IMR-90 (cell line): ENCODE measurements at regions not wholly inside any gene's neighbourhood (a gene's known extent, or its start where the extent isn't known, plus 50 kb on each side); places are given as distances from the start of the nearest gene placed in this dataset.

Experiments
- ATAC-seq: fragments of 200-7000 bp; cut with Tn5 transposase; 2 replicates; pipeline ENCODE4 v1.9.1; 2020; ENCODE audit warnings: low read depth, mild to moderate bottlenecking, moderate library complexity
- BruUV-seq: library from RNA; stranded (reverse); fragments of 400-500 nt; replicated peaks from 2 replicates; lab custom pipeline; 2021; lab: Mats Ljungman, UMichigan
- CTCF ChIA-PET: fragments of 300-600 bp; formaldehyde crosslinking; extraction: SDS; loops from one replicate; lab custom pipeline; 2021; ENCODE audit warnings: antibody characterized with exemption; lab: Yijun Ruan, JAX
- POLR2A ChIA-PET: fragments of 300-600 bp; sonication (Branson Sonifier 250); formaldehyde crosslinking; loops from one replicate; lab custom pipeline; 2022; ENCODE audit warnings: antibody characterized with exemption; ENCODE audit not compliant: unreplicated experiment; lab: Charles Lee
- DNase-seq: peaks from one replicate; pipeline ENCODE4 v3.0.0; 2013
- H2AFZ ChIP-seq: replicated peaks from 2 replicates; pipeline ENCODE3; 2013; ENCODE audit warnings: low read length, mild to moderate bottlenecking; ENCODE audit not compliant: poor library complexity
- H2AK5ac ChIP-seq: 2 replicates; pipeline ENCODE4 v1.6.1; 2013; ENCODE audit warnings: low read depth, low read length, inconsistent platforms
- H2AK9ac ChIP-seq: replicated peaks from 2 replicates; pipeline ENCODE3; 2013; ENCODE audit warnings: mild to moderate bottlenecking, low read depth, low read length, moderate library complexity; ENCODE audit not compliant: poor library complexity
- H2BK120ac ChIP-seq: 2 replicates; pipeline ENCODE4 v1.6.1; 2013; ENCODE audit warnings: low read depth, low read length, inconsistent platforms
- H2BK15ac ChIP-seq: 3 replicates; pipeline ENCODE4 v1.6.1; 2013; ENCODE audit warnings: low read depth, low read length, inconsistent platforms
- H2BK20ac ChIP-seq: 2 replicates; pipeline ENCODE4 v1.6.1; 2013; ENCODE audit warnings: low read depth, mild to moderate bottlenecking, inconsistent platforms, low read length, moderate library complexity
- H2BK5ac ChIP-seq: 2 replicates; pipeline ENCODE4 v1.6.1; 2013; ENCODE audit warnings: mild to moderate bottlenecking, low read depth, low read length, inconsistent platforms; ENCODE audit not compliant: poor library complexity, severe bottlenecking
- H3K14ac ChIP-seq: replicated peaks from 2 replicates; pipeline ENCODE4 v1.6.1; 2013; ENCODE audit warnings: low read depth, low read length, inconsistent platforms
- H3K18ac ChIP-seq: 2 replicates; pipeline ENCODE4 v1.6.1; 2013; ENCODE audit warnings: low read depth, low read length, control low read depth
- H3K23ac ChIP-seq: 2 replicates; pipeline ENCODE4 v1.6.1; 2013; ENCODE audit warnings: low read depth, low read length, inconsistent platforms
- H3K27ac ChIP-seq: 2 replicates; pipeline ENCODE4 v1.5.1; 2013; ENCODE audit warnings: mild to moderate bottlenecking, control low read depth, low read length; ENCODE audit not compliant: insufficient read depth
- H3K27me3 ChIP-seq: 2 replicates; pipeline ENCODE4 v1.6.1; 2013; ENCODE audit warnings: low read length; ENCODE audit not compliant: control insufficient read depth, insufficient read depth
- H3K36me3 ChIP-seq: 2 replicates; pipeline ENCODE4 v1.6.1; 2013; ENCODE audit warnings: low read length, mixed read lengths; ENCODE audit not compliant: control insufficient read depth, insufficient read depth
- H3K4ac ChIP-seq: 2 replicates; pipeline ENCODE4 v1.6.1; 2013; ENCODE audit warnings: low read depth, low read length, inconsistent platforms
- H3K4me1 ChIP-seq: 2 replicates; pipeline ENCODE4 v1.6.1; 2013; ENCODE audit warnings: low read length, mixed read lengths; ENCODE audit not compliant: control insufficient read depth, insufficient read depth
- H3K4me2 ChIP-seq: 2 replicates; pipeline ENCODE4 v1.6.1; 2013; ENCODE audit warnings: low read depth, mild to moderate bottlenecking, control low read depth, low read length, moderate library complexity
- H3K4me3 ChIP-seq: 2 replicates; pipeline ENCODE4 v1.5.1; 2013; ENCODE audit warnings: low read depth, mild to moderate bottlenecking, control low read depth, low read length, moderate library complexity; ENCODE audit not compliant: insufficient read depth
- H3K56ac ChIP-seq: 2 replicates; pipeline ENCODE4 v1.6.1; 2013; ENCODE audit warnings: low read length, inconsistent platforms; ENCODE audit not compliant: insufficient read depth; ENCODE audit errors: extremely low read depth
- H3K79me1 ChIP-seq, 2 experiments: 2 replicates each; pipeline ENCODE4 v1.6.1; 2013; ENCODE audit warnings: low read length in 2 of 2, inconsistent platforms in 1 of 2, low read depth in 1 of 2
- H3K9ac ChIP-seq: 2 replicates; pipeline ENCODE4 v1.6.1; 2013; ENCODE audit warnings: low read depth, low read length, control low read depth
- H3K9me1 ChIP-seq: 2 replicates; pipeline ENCODE4 v1.6.1; 2013; ENCODE audit warnings: low read length, inconsistent platforms; ENCODE audit not compliant: insufficient read depth
- H3K9me3 ChIP-seq: 2 replicates; pipeline ENCODE4 v1.6.1; 2013; ENCODE audit warnings: low read length; ENCODE audit not compliant: control insufficient read depth, insufficient read depth
- H4K20me1 ChIP-seq: 2 replicates; pipeline ENCODE4 v1.6.1; 2013; ENCODE audit warnings: low read length, inconsistent platforms; ENCODE audit not compliant: insufficient read depth
- H4K5ac ChIP-seq: 2 replicates; pipeline ENCODE4 v1.6.1; 2013; ENCODE audit warnings: mild to moderate bottlenecking, low read depth, low read length, control low read depth
- H4K8ac ChIP-seq, 2 experiments: 2 replicates each; pipeline ENCODE4 v1.6.1; 2013; ENCODE audit warnings: low read depth in 2 of 2, low read length in 2 of 2, control low read depth in 1 of 2, inconsistent platforms in 1 of 2
- H4K91ac ChIP-seq: 2 replicates; pipeline ENCODE4 v1.6.1; 2013; ENCODE audit warnings: low read depth, low read length, inconsistent platforms; ENCODE audit not compliant: insufficient read depth
- FOS ChIP-seq: fragments of 150-350 bp; IDR thresholded peaks from 2 replicates; pipeline ENCODE4 v1.6.1; 2016; ENCODE audit warnings: low read depth, low read length
- MAFK ChIP-seq: IDR thresholded peaks from 2 replicates; pipeline ENCODE4 v1.6.1; 2012; ENCODE audit warnings: low read depth, low read length, improper control_type of control experiment
- MXI1 ChIP-seq: IDR thresholded peaks from 2 replicates; pipeline ENCODE4 v1.6.1; 2012; ENCODE audit warnings: low read depth, mild to moderate bottlenecking, low read length, moderate library complexity, borderline replicate concordance
- POLR2A ChIP-seq: IDR thresholded peaks from 2 replicates; pipeline ENCODE4 v1.6.1; 2012; ENCODE audit warnings: mild to moderate bottlenecking, low read depth, low read length
- RAD21 ChIP-seq: IDR thresholded peaks from 2 replicates; pipeline ENCODE4 v1.6.1; 2012; ENCODE audit warnings: low read length, improper control_type of control experiment
- RFX5 ChIP-seq: IDR thresholded peaks from 2 replicates; pipeline ENCODE4 v1.8.0; 2012; ENCODE audit warnings: low read depth, mild to moderate bottlenecking, low read length, moderate library complexity
- WGBS, 2 experiments: methylation state at CpG; one replicate each; pipeline versions ENCODE4 v1.1.5 to v1.1.7; 2013; ENCODE audit warnings: missing lambda C conversion rate in 2 of 2; ENCODE audit not compliant: insufficient read length in 1 of 2; ENCODE audit errors: extremely low coverage in 2 of 2; 5-methylcytosine and 5-hydroxymethylcytosine counted together
- dilution Hi-C: fragments of 300-500 bp; cut with HindIII; formaldehyde crosslinking; loops from one replicate; pipeline ENCODE4 v1.14.3; 2018; ENCODE audit warnings: low sequenced_read_pairs; ENCODE audit not compliant: unreplicated experiment
- in situ Hi-C: fragments of 300-500 bp; cut with MboI; formaldehyde crosslinking; loops from 3 replicates; pipeline ENCODE4 v1.14.3; 2019; ENCODE audit warnings: low sequenced_read_pairs, inconsistent platforms, mixed read lengths
- intact Hi-C: fragments of 100-400 bp; cut with micrococcal nuclease; formaldehyde crosslinking; loops from 2 replicates; pipeline ENCODE4 v1.10.0; 2022

DNA sequence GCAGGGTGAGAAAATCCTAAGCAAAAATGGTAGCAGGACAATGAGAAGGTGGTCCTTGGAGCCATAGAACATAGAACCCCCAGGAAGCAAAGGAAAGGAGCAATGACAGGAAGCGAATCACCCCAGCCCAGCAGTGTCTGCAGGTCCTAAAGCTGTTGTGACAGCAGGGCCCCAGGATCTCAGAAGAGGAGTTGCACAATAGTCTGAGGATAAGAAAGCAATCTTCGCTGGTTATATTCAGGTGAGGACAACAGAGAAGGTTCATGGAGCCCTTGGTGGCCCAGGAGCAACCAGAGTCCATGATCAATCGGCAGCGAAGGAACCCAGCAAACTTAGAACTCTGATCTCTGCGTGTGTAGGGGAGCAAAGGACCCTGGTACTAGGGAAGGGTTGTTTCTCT, 234.8 kb upstream of the IRX2 start:
- dilution Hi-C loops (no loop called here), intact Hi-C loops (no loop called here), in situ Hi-C loops (no loop called here)
- no peak overlapping the region for H3K4ac ChIP-seq
- H3K56ac ChIP-seq = no peak overlapping the region
- no peak overlapping the region for H2AK5ac ChIP-seq
- no TSS peak for BruUV-seq
- H3K18ac ChIP-seq = no peak overlapping the region
- no peak overlapping the region for H4K8ac ChIP-seq
- ChIA-PET POLR2A (no interaction called here), CTCF (no interaction called here)
- no peak overlapping the region for H2BK120ac ChIP-seq
- 43% methylated on average over 1 of the region's 5 CpGs; no CpG with 5 or more reads in 1 of the 2 experiments for WGBS, 2 experiments
- no peaks in the 10 kb centered on the region for H3K27me3 ChIP-seq
- DNase-seq = no peak
- no peak overlapping the region for H2AK9ac ChIP-seq
- ATAC-seq = no peak
- H3K27ac ChIP-seq = no peak overlapping the region
- H3K4me3 ChIP-seq = no peak overlapping the region
- H4K20me1 ChIP-seq = no peaks in the 10 kb centered on the region
- no peak overlapping the region for H3K14ac ChIP-seq
- H2AFZ ChIP-seq = no peak overlapping the region
- H4K91ac ChIP-seq = no peak overlapping the region
- H3K23ac ChIP-seq = no peak overlapping the region
- H4K5ac ChIP-seq = no peak overlapping the region
- no peaks in the 10 kb centered on the region for H3K9me1 ChIP-seq
- H3K4me1 ChIP-seq = no peaks in the 10 kb centered on the region
- H2BK15ac ChIP-seq = no peak overlapping the region
- H2BK20ac ChIP-seq = no peak overlapping the region
- no peak overlapping the region for H2BK5ac ChIP-seq
- TF ChIP-seq RAD21 = no peak
- TF ChIP-seq MXI1 = no peak
- TF ChIP-seq MAFK = no peak
- no peak for TF ChIP-seq RFX5
- TF ChIP-seq FOS = no peak
- TF ChIP-seq POLR2A = no peak
- no peak overlapping the region for H3K9ac ChIP-seq
- peaks cover 31% of the 10 kb centered on the region for H3K9me3 ChIP-seq
- H3K36me3 ChIP-seq = no peaks in the 10 kb centered on the region
- H3K4me2 ChIP-seq = no peak overlapping the region
- H3K79me1 ChIP-seq = no peaks in the 10 kb centered on the region
